ENCODE measurements at regions not wholly inside any gene's neighbourhood (a gene's known extent, or its start where the extent isn't known, plus 50 kb on each side); places are given as distances from the start of the nearest gene placed in this dataset.

DNA sequence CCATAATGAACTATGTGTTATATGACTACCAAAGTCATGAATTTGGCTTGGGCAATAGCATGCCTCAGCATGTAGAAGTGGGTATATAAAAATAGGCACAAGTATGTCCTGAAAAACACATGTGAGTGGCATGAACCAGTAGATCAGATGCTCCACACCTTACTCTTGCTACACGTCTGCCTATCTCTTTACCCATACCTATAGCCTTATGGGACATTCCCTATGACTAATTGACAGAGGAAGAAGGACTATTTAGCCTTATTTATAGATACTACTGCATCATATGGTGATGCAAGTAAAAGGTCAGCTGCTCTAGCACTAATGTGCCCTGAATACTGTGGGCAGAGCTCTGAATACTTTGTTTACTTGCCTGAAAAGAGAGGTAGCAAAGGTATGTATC is 81.0 kb upstream of the ZPLD1 start (continued):
- TF ChIP-seq, protein P1, sequence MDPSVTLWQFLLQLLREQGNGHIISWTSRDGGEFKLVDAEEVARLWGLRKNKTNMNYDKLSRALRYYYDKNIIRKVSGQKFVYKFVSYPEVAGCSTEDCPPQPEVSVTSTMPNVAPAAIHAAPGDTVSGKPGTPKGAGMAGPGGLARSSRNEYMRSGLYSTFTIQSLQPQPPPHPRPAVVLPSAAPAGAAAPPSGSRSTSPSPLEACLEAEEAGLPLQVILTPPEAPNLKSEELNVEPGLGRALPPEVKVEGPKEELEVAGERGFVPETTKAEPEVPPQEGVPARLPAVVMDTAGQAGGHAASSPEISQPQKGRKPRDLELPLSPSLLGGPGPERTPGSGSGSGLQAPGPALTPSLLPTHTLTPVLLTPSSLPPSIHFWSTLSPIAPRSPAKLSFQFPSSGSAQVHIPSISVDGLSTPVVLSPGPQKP (IDR thresholded peaks at IDR 0.05; ENCODE audit: low read depth, low read length), result no peak
- TF ChIP-seq CBX3 (IDR thresholded peaks at IDR 0.05; ENCODE audit: borderline replicate concordance, low read depth) (no peak), ATF7 (IDR thresholded peaks at IDR 0.05; ENCODE audit: low read depth) (no peak)

DNA sequence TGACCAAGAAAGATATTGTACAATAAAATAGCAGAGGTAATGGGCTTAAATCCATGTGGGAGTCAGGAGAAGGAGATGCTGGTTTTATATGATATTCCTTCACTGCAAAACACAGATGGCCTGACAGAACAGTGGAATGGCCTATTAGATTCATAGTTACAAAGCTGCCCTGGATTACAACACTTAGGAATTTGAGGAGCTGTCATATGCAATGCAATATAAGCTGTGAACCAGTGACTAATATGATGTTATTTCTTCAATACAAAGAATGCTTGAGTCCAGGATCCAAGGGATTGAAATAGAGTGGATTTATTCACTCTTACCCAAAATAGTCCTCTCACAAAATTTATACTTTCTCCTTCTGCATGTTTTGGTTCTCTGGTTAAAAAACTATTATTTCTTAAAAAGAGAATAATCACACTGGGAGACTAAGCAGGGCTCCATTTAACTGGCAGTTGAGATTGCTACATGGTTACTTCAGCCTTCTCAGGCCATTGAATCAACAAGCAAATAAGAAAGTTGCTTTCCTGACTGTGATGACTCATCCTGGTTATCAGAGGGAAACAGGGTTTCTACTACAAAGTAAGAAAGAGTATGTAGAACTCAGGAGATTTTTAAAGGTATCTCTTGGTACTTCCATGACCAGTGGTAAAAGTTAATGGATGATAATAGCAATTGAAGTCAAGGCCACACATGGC is 79.8 kb upstream of the ZPLD1 start:
- Histone ChIP-seq H3K4me3 (no peak overlapping the region), H3K9ac (ENCODE audit: control insufficient read depth, insufficient read depth, low read length) (no peak overlapping the region), H3K9me3 (replicated peaks; ENCODE audit: control insufficient read depth, insufficient read depth, low read length) (no peaks in the 10 kb centered on the region), H2AFZ (ENCODE audit: control insufficient read depth, low read depth, low read length) (no peak overlapping the region), H4K20me1 (ENCODE audit: control insufficient read depth, insufficient read depth) (no peaks in the 10 kb centered on the region), H3K4me2 (ENCODE audit: control insufficient read depth, insufficient read depth) (no peak overlapping the region), H3K4me1 (ENCODE audit: control insufficient read depth, insufficient read depth, low read length) (no peaks in the 10 kb centered on the region), H3K27me3 (replicated peaks in 1 of 2; ENCODE audit: control insufficient read depth in 2 of 2, insufficient read depth in 2 of 2, low read length in 1 of 2) (no peaks in the 10 kb centered on the region), H3K27ac (ENCODE audit: control insufficient read depth, insufficient read depth) (no peak overlapping the region), H3K79me2 (ENCODE audit: control insufficient read depth, insufficient read depth, low read length) (no peaks in the 10 kb centered on the region), H3K36me3 (ENCODE audit: control insufficient read depth in 2 of 2, insufficient read depth in 2 of 2, low read length in 1 of 2) (no peaks in the 10 kb centered on the region)
- POLR2A ChIA-PET, result no interaction called here
- SMC1A ChIA-PET (ENCODE audit: uncharacterized antibody, unreplicated experiment), result no interaction called here
- ATAC-seq (no peak), DNase-seq (ENCODE audit: low read depth, low spot score) (no peak), FAIRE-seq (no peak)
- RAD21 ChIA-PET (ENCODE audit: unreplicated experiment), result no interaction called here
- no TSS peak for BruUV-seq (replicated peaks)
- in situ Hi-C loops (cut with MboI) (no loop called here), intact Hi-C loops (cut with micrococcal nuclease; ENCODE audit: unreplicated experiment) (no loop called here)
- TF ChIP-seq, protein P2, sequence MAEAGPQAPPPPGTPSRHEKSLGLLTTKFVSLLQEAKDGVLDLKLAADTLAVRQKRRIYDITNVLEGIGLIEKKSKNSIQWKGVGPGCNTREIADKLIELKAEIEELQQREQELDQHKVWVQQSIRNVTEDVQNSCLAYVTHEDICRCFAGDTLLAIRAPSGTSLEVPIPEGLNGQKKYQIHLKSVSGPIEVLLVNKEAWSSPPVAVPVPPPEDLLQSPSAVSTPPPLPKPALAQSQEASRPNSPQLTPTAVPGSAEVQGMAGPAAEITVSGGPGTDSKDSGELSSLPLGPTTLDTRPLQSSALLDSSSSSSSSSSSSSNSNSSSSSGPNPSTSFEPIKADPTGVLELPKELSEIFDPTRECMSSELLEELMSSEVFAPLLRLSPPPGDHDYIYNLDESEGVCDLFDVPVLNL (IDR thresholded peaks at IDR 0.05; ENCODE audit: low read depth, low read length), result no peak
- TF ChIP-seq, protein P3, sequence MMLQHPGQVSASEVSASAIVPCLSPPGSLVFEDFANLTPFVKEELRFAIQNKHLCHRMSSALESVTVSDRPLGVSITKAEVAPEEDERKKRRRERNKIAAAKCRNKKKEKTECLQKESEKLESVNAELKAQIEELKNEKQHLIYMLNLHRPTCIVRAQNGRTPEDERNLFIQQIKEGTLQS (IDR thresholded peaks at IDR 0.05; ENCODE audit: borderline replicate concordance, extremely low read depth, low read depth, low read length), result no peak
- CTCF ChIA-PET, result no interaction called here
